Fibroblast of skin of scalp (primary cell): ENCODE measurements at regions not wholly inside any gene's neighbourhood (a gene's known extent, or its start where the extent isn't known, plus 50 kb on each side); places are given as distances from the start of the nearest gene placed in this dataset.
"Not testable (repeated sequence)": the region's sequence is repeated elsewhere in the genome, so short reads cannot be mapped to it uniquely, and the experiment has no call there.

ENCODE experiments used
- DNase-seq: peaks from one replicate; pipeline ENCODE4 v3.0.0-alpha.2; 2013

- no peak for DNase-seq
These were observed 112.2 kb downstream of the DYRK2 start for GRCh38 chr12:67760586-67761275.

GRCh38 chr12:67761566-67761965, 113.0 kb downstream of the DYRK2 start:
- no peak for DNase-seq

GRCh38 chr12:67764055-67764454, 115.5 kb downstream of the DYRK2 start:
- no peak for DNase-seq

GRCh38 chr12:67764946-67765619, 116.5 kb downstream of the DYRK2 start:
- no peak for DNase-seq

DNA sequence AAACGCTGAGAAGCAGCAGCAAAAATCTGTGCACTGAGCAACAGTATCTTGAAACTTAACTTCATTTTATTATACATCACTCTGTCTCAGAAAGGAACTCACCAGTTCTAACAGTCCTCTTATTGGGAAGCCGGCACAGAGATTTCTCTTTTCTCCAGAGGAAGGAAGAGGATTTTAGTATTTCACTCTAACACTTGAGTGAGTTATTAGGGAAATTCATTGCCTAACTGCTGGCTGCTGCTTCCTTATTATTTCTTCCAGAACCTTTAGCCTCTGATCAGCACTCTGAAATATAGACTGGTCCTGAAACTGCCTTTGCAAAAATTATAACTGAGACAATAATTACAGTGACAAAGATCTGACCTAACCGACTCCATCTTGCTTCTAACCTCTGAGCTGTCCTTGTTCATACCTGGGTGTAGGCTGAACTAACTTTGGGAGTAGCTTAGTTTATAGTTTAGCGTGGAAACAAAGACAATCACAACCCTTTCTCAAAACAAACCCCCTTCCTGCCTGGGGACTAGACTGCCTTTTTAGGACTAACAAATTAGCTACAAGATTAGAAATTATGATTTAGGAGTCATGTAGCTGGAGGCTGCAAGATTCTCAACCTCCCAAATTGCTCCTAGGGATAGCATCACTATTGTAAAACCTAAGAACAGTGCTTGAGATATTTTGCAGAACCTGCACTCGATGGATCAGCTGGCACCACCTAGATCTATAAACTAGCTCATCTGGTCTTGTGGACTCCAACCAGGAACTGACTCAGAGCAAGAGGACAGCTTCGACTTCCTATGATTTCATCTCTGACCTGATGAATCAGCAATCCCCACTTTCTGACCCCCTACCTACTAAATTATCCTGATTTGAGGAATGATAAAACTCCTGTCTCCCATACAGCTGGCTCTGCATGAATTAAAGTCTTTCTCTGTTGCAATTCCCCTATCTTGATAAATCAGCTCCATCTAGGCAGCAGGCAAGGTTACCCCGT, 117.5 kb downstream of the DYRK2 start:
- DNase-seq: peak; percentile 78

GRCh38 chr12:67772267-67773169, 124.0 kb downstream of the DYRK2 start:
- DNase-seq: peak; percentile 96

DNA sequence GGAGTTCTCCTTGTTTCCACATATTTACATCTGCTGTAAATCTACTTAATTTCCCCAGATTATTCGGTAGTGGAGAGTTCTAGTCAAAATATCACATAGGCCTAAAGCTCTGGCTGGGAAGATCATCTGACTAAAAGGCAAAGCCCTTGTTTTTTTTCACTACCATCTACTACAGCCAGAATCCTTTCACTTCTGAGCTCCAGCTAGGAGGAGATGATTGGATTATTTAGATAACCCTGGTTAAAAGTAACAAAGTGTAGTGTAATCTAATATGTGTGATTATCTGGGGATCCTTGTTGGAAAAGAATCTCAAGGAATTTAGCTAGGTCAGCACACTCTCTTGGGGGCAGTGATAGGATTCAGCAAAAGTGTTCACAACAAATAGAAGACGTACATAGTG, 125.4 kb downstream of the DYRK2 start:
- peak; percentile 64 for DNase-seq

DNA sequence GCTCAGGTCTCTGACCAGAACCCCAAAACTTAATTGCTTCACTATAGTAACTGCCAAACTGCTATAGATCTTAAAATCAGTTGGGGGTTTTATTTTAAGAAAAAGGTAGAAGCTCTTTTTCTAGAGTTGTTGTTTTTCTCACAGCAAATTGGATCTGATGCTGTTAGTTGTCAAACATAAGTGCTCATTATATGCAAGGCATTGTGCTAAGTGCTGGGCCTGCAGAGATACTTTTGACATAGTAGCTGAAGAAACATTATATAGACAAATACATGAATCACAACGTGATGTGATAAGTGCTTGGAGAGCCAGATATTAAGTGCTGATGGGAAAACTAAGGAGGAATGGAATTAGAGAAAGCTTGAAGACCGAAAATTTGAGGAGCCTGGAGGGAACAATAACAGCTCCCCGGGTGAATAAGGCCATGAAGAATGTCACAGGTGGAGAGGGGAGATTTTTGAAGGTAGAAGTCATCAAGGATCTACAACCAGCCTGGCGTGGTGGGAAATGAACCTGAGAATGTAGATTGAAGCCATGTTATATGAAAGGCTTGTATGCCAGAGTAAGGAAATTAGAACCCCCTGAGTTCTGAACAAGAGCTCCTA, 126.5 kb downstream of the DYRK2 start:
- DNase-seq: no peak

DNA sequence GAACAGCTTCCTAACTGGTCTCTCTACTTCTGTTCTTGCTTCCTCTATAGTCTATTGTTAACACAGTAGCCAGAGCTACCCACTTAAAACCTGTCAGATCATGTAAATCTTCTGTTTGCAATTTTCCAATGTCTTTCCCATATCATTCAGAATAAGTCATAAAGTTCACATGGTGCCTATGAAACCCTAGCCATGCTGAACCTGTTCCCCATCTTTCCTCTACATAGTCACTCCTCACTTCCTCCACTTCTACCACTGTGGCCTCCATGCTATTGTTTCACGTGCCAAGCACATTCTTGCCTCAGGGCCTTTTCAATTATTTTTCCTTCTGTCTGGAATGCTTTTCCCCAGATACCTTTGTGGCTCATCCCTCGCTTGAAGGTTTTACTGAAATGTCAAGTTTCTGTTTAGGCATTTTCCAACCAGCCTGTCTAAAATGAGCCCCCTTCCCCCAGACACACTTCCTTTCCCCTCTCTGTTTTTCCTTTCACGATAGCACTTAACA, 132.1 kb downstream of the DYRK2 start:
- DNase-seq: peak; percentile 32

DNA sequence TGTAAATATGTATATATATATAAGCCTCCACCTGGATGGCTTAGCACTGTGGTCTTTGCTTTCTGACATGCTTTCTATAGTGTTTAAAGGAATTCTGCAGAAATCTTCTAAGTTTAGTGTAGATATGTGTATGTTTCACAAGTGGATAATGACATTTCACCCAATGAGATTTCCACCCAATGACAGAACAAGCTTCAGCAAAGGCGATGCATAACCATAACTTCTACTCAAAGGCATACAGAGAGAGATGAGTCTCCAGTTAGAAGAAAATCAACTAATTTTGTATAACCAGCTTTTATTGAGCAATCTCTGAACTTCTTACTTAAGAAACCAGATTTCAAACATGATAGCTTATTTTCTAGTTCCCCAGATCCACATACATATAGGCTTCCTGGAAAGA, 134.0 kb downstream of the DYRK2 start:
- DNase-seq: no peak

DNA sequence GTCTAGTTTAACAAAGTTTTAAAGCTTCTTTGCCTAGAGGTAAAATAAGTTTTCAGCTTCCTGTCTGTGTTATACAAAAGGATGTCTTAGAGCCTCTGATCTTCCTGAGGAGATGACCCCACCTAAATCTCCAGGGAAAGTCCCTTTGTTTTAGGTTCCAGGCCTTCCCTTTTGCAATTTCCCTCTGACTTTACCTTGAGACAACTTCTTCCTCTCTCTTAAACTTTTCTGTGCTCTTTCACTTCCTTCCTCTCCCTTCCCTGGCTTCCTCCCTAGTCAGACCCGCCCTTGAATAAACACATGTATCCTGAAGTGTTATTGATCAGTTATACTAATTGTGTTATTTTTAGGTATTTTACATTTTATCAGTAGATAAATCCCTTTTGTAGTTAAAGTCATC, 134.8 kb downstream of the DYRK2 start:
- DNase-seq: no peak

DNA sequence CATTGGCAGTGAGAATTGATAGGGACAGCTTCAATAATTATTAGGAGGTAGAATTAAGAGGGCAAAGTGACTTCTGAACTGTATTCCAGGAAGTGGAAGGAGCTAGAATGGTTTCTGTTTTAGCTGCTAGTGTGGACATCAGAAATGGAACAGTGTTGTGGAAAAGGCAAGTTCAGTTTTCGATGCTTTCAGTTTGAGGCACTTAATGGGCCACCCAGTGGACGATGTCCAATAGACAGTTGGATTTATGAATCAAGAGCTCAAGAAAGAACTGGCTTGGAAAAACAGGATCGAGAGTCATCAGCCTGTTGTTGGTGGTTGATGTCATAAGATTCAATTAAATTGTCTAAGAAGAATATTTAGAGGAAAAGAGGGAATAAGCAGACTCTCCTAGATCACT, 136.3 kb downstream of the DYRK2 start:
- peak; percentile 11 for DNase-seq

DNA sequence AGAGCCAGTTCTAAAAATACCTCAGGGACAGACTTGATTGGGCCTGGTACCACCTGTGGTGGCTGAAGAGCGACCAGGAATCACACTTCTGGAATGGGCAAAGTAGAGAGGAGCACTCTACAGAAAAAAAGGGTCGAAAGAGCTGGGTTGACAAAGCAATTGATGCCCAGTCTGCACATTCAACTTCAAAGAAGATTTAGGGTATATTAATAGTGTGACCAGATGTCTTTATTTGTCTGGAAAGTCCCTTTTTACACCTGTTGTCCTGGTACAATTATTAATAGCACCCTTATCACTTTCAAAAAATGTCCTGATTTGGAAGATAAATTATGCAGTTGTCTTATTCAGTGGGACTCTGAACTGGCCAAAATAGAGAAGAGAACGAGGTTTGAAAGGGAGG, 137.5 kb downstream of the DYRK2 start:
- no peak for DNase-seq

DNA sequence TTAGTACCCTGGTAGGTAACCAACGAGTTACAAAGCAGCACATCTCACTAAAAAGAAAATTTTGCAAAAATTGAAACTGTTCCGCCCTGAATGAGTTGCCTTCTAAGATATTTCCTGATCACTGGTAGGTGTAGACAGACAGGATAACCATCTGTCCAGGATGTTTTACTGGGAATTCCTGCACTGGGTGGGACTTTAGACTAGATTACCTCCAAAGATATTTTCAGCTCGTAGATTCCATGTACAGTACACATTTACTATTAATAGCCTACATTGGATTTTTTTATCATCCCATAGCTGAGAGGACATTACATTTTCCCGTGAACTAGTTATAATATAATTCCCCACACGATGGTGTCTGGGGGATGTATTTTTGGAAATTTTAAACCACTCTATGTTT, 139.6 kb downstream of the DYRK2 start:
- DNase-seq: peak; percentile 8

GRCh38 chr12:67789266-67789665, 140.7 kb downstream of the DYRK2 start:
- peak; percentile 7 for DNase-seq

DNA sequence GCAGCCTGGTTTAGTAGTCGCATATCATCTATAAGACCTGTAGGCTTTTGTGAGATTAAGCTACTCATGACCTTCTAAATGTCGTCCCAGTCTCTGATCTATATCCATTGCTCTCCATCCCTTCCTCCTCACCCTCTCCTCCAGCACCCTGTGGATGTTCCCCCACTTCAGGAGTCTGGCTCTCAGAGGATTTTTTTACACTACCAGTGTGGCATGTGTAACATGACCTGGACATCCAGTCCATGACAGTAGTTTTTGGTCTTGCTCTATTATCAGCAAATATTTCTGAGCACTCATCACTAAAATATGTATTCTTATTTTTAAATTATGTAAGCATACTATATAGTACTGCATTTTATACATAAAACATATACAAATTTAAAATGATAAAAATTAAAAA, 142.1 kb downstream of the DYRK2 start:
- DNase-seq: peak; percentile 56

GRCh38 chr12:67791362-67791761, 142.8 kb downstream of the DYRK2 start:
- not testable (repeated sequence) for DNase-seq

GRCh38 chr12:67792185-67792584, 143.6 kb downstream of the DYRK2 start:
- DNase-seq: no peak

DNA sequence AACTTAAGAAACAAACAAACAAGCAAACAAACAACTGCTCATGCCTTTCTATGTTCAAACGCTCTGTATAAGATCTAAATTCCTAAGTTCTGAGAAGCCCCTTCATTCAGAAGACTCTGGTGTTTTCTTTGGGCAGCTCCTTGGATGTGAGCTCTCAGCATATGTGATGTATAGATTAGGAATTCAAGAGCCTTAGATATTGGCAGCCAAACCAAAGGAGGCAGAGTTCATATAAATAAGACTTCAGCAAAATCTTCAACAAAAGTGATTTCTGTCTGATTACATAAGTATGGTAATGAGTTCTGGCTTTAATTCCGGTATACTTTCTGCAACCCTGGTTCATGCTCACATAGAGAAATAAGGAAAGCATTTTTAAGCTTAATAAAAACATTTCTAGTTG, 145.6 kb downstream of the DYRK2 start:
- DNase-seq: peak; percentile 93

GRCh38 chr12:67795236-67795635, 146.7 kb downstream of the DYRK2 start:
- no peak for DNase-seq

- no peak for DNase-seq
These were observed 148.7 kb downstream of the DYRK2 start for GRCh38 chr12:67797185-67797741.
